ENCODE measurements at regions not wholly inside any gene's neighbourhood (a gene's known extent, or its start where the extent isn't known, plus 50 kb on each side); places are given as distances from the start of the nearest gene placed in this dataset.

DNA sequence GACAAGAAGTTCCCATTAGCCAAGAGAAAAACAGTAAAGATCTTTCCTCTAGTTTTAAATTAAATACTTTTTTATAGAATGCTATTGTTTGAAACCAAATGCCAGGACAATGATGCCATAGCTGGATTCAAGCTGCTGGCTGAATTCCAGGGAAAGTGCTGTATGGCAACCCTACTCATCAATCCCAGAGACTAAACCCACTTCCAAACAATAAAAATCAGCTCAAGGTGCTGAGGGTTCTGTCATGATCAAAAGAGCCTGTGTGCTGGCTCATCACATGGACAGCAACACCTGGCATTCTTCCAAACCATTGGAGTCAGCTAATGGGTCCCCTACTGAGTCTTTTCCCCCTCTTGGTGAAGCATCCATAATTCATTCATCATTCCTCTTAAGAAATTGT lies 53.7 kb upstream of the PARD3B start:
- no peak for TF ChIP-seq POLR2A (IDR thresholded peaks at IDR 0.05)
- TF ChIP-seq, protein P1, sequence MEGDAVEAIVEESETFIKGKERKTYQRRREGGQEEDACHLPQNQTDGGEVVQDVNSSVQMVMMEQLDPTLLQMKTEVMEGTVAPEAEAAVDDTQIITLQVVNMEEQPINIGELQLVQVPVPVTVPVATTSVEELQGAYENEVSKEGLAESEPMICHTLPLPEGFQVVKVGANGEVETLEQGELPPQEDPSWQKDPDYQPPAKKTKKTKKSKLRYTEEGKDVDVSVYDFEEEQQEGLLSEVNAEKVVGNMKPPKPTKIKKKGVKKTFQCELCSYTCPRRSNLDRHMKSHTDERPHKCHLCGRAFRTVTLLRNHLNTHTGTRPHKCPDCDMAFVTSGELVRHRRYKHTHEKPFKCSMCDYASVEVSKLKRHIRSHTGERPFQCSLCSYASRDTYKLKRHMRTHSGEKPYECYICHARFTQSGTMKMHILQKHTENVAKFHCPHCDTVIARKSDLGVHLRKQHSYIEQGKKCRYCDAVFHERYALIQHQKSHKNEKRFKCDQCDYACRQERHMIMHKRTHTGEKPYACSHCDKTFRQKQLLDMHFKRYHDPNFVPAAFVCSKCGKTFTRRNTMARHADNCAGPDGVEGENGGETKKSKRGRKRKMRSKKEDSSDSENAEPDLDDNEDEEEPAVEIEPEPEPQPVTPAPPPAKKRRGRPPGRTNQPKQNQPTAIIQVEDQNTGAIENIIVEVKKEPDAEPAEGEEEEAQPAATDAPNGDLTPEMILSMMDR (IDR thresholded peaks at IDR 0.05): no peak
- no peak for TF ChIP-seq EP300 (IDR thresholded peaks at IDR 0.05)
